ENCODE measurements at regions not wholly inside any gene's neighbourhood (a gene's known extent, or its start where the extent isn't known, plus 50 kb on each side); places are given as distances from the start of the nearest gene placed in this dataset.
"Not testable (repeated sequence)": the region's sequence is repeated elsewhere in the genome, so short reads cannot be mapped to it uniquely, and the experiment has no call there.

- TF ChIP-seq POLR2A (IDR thresholded peaks at IDR 0.05) = no peak
- no peak for TF ChIP-seq CTCF (IDR thresholded peaks at IDR 0.05)
- TF ChIP-seq EP300 (IDR thresholded peaks at IDR 0.05) = no peak
- no peak for TF ChIP-seq POLR2AphosphoS5 (IDR thresholded peaks at IDR 0.05)
- Histone ChIP-seq H3K36me3 (no peaks in the 10 kb centered on the region), H3K4me3 (no peak overlapping the region), H3K4me1 (no peaks in the 10 kb centered on the region), H3K9me3 (no peaks in the 10 kb centered on the region), H3K27me3 (no peaks in the 10 kb centered on the region), H3K27ac (no peak overlapping the region)
- no peak for ATAC-seq
- 86 to 92% methylated on average over 3 to 5 of the region's 6 CpGs for WGBS, 2 donors (ENCODE audit: low coverage in 1 of 2)
Observed at GRCh38 chr2:145897151-145897550, 1377.2 kb upstream of the ZEB2 start.

- Histone ChIP-seq H3K9me3 (no peaks in the 10 kb centered on the region), H3K27me3 (no peaks in the 10 kb centered on the region), H3K4me1 (no peaks in the 10 kb centered on the region), H3K27ac (no peak overlapping the region), H3K4me3 (no peak overlapping the region), H3K36me3 (no peaks in the 10 kb centered on the region)
- no peak for TF ChIP-seq CTCF (IDR thresholded peaks at IDR 0.05)
- TF ChIP-seq EP300 (IDR thresholded peaks at IDR 0.05) = no peak
- no peak for TF ChIP-seq POLR2A (IDR thresholded peaks at IDR 0.05)
- no peak for TF ChIP-seq POLR2AphosphoS5 (IDR thresholded peaks at IDR 0.05)
- 31% methylated on average over 1 of the region's 1 CpG; no CpG with 5 or more reads in 1 of the 2 donors for WGBS, 2 donors (ENCODE audit: low coverage in 1 of 2)
- ATAC-seq = no peak
Observed at GRCh38 chr2:145887915-145888314, 1368.0 kb upstream of the ZEB2 start.

GRCh38 chr2:145880997-145881396, 1361.1 kb upstream of the ZEB2 start:
- H3K27me3 ChIP-seq, H3K4me1 ChIP-seq, H3K27ac ChIP-seq, H3K4me3 ChIP-seq, H3K36me3 ChIP-seq, H3K9me3 ChIP-seq, ATAC-seq: not testable (repeated sequence)
- no CpG with 5 or more reads among the region's 23 CpGs for WGBS, 2 donors (ENCODE audit: low coverage in 1 of 2)

GRCh38 chr2:145875016-145875415, 1355.1 kb upstream of the ZEB2 start:
- ATAC-seq = no peak
- H3K36me3 ChIP-seq = no peaks in the 10 kb centered on the region
- TF ChIP-seq EP300 (IDR thresholded peaks at IDR 0.05) = no peak
- no peak for TF ChIP-seq CTCF (IDR thresholded peaks at IDR 0.05)
- TF ChIP-seq POLR2AphosphoS5 (IDR thresholded peaks at IDR 0.05) = no peak
- no peak for TF ChIP-seq POLR2A (IDR thresholded peaks at IDR 0.05)
- no peak overlapping the region for H3K4me3 ChIP-seq
- peaks cover 0 to 10% (median 0%) of the 10 kb centered on the region in 3 donors for H3K4me1 ChIP-seq
- no peak overlapping the region for H3K27ac ChIP-seq
- no peaks in the 10 kb centered on the region for H3K9me3 ChIP-seq
- 53 to 81% methylated on average over 3 to 5 of the region's 5 CpGs for whole genome bisulfite sequencing, 2 donors (ENCODE audit: low coverage in 1 of 2)
- no peaks in the 10 kb centered on the region for H3K27me3 ChIP-seq

- H3K4me1 ChIP-seq = peaks cover 0 to 10% (median 0%) of the 10 kb centered on the region in 3 donors
- no peak overlapping the region for H3K27ac ChIP-seq
- H3K27me3 ChIP-seq = no peaks in the 10 kb centered on the region
- TF ChIP-seq CTCF (IDR thresholded peaks at IDR 0.05) (no peak), EP300 (IDR thresholded peaks at IDR 0.05) (no peak)
- 79 to 80% methylated on average over 1 of the region's 1 CpG for WGBS, 2 donors (ENCODE audit: low coverage in 1 of 2)
- no peaks in the 10 kb centered on the region for H3K36me3 ChIP-seq
- no peak overlapping the region for H3K4me3 ChIP-seq
- no peak for ATAC-seq
- no peaks in the 10 kb centered on the region for H3K9me3 ChIP-seq
Observed at GRCh38 chr2:145874466-145874865, 1354.5 kb upstream of the ZEB2 start.

GRCh38 chr2:145864501-145864900, 1344.6 kb upstream of the ZEB2 start:
- no peak for ATAC-seq
- no peaks in the 10 kb centered on the region for H3K9me3 ChIP-seq
- no peak overlapping the region for H3K27ac ChIP-seq
- no peaks in the 10 kb centered on the region for H3K36me3 ChIP-seq
- no peaks in the 10 kb centered on the region for H3K4me1 ChIP-seq
- no peak overlapping the region for H3K4me3 ChIP-seq
- TF ChIP-seq POLR2A (IDR thresholded peaks at IDR 0.05) = no peak
- TF ChIP-seq CTCF (IDR thresholded peaks at IDR 0.05) = no peak
- no peak for TF ChIP-seq EP300 (IDR thresholded peaks at IDR 0.05)
- no peak for TF ChIP-seq POLR2AphosphoS5 (IDR thresholded peaks at IDR 0.05)
- no peaks in the 10 kb centered on the region for H3K27me3 ChIP-seq
- 90 to 95% methylated on average over 3 of the region's 3 CpGs for WGBS, 2 donors (ENCODE audit: low coverage in 1 of 2)
